HG03175 (cell line): ENCODE measurements at regions not wholly inside any gene's neighbourhood (a gene's known extent, or its start where the extent isn't known, plus 50 kb on each side); places are given as distances from the start of the nearest gene placed in this dataset.
"Not testable (repeated sequence)": the region's sequence is repeated elsewhere in the genome, so short reads cannot be mapped to it uniquely, and the experiment has no call there.

ENCODE experiments used
- ATAC-seq: cut with Tn5 transposase; IDR thresholded peaks from one replicate; pipeline ENCODE4 v1.9.1; 2021; ENCODE audit warnings: mild to moderate bottlenecking, moderate library complexity; ENCODE audit not compliant: unreplicated experiment

- no peak for ATAC-seq
Observed at GRCh38 chr7:113267271-113267670, 148.9 kb upstream of the SMIM30 start.

- no peak for ATAC-seq
Observed at GRCh38 chr7:113263749-113264148, 145.4 kb upstream of the SMIM30 start.

- ATAC-seq, result not testable (repeated sequence)
Observed at GRCh38 chr7:113263215-113263742, 144.9 kb upstream of the SMIM30 start.

- ATAC-seq, result no peak
Observed at GRCh38 chr7:113256883-113257531, 138.7 kb upstream of the SMIM30 start.

- ATAC-seq, result no peak
Observed at GRCh38 chr7:113247198-113247597, 128.8 kb upstream of the SMIM30 start.

DNA sequence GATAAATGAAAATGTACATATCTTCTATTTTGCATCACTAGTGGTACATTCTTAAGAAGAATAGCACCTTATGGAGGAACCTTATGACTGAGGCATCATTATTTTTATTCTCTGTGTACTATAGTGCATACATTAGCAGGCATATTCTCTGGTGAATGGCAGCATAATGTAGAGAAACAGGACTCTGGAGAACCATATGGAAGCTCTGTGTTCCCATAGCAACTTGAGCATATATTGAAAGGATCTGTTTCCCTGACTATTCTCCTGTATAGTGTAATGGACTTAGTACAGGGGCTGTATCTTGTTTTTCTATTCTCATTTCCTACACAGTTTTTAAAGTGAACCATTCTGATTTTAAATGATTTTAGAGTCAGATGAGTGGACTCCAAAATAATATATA lies 128.4 kb upstream of the SMIM30 start:
- ATAC-seq, result no peak

GRCh38 chr7:113232885-113233284 lies 114.5 kb upstream of the SMIM30 start:
- ATAC-seq, result no peak

DNA sequence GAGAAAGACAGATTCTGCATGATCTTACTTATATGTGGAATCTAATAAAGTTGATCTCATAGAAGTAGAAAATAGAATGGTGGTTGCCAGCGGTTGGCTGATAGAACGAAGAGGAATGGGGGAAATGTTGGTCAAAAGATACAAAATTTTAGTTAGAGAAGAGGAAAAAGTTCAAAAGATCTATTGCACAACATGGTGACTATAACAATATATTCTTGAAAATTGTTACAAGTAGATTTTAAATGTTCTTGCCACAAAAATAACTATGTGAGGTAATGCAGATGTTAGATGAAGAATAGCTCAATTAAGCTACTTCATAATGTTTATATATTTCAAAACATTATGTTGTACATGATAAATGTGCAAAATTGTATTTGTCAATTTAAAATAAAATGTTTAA lies 112.3 kb upstream of the SMIM30 start:
- no peak for ATAC-seq

GRCh38 chr7:113217314-113217713 lies 99.0 kb upstream of the SMIM30 start:
- ATAC-seq, result no peak

DNA sequence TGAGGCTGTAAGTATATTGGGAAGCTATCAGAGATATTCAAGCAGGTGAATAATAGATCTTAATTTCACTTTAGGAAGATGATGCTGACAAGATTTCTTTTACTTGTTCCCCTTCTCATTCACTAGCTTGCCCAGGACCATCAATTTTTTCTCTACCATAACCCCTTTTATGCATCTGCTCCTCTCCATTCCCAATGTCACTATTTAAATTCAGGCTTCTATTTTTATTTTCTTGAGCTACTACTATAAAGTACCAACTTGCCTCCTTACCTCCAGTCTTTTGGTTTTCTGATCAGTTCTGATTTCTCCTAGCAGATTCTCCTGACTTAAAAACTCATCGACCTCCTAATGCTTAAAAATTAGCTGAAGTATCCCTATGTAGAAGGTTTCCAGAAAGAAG lies 97.7 kb upstream of the SMIM30 start:
- no peak for ATAC-seq

- no peak for ATAC-seq
Observed at GRCh38 chr7:113209449-113210203, 91.3 kb upstream of the SMIM30 start.

DNA sequence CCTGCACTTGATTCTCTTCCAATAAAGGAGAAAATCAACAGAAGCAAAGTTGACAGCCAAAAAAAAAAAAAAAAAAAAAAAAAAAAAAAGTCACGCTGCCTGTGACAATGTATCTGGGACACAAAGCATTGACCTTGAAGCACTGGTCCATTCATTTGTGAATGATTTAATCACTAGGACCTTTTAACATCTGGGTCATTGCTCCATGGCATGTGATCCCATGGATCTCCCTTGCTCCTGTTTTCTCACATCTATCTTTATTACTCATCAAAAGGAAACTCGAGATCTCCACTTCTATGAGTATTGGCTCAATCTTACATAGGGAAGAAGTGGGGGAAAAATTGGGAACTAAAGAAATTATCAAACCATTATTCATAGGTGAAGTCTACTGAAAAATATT lies 89.6 kb upstream of the SMIM30 start:
- no peak for ATAC-seq

GRCh38 chr7:113207441-113207840 lies 89.1 kb upstream of the SMIM30 start:
- no peak for ATAC-seq

DNA sequence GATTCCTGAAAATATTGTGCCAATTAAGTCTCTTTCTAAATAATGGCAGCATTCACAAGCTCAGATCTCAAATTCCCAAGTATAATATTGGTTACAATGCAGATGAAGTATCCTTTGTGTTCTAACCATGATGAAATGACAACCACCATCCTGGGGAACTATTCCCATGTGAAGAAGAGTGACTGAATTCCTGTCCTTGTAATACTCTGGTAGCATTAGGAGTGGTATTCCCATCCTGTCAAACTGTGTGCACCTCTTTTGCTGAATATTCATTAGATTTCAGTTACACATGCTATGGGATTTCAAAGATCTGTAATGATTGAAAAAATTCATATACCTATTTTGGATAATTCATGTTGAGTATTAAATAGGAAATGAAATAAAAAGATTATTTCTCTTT lies 86.1 kb upstream of the SMIM30 start:
- ATAC-seq, result no peak

GRCh38 chr7:113202284-113202683 lies 83.9 kb upstream of the SMIM30 start:
- no peak for ATAC-seq

- ATAC-seq, result no peak
Observed at GRCh38 chr7:113200281-113200680, 81.9 kb upstream of the SMIM30 start.

GRCh38 chr7:113199841-113200240 lies 81.5 kb upstream of the SMIM30 start:
- ATAC-seq, result no peak

DNA sequence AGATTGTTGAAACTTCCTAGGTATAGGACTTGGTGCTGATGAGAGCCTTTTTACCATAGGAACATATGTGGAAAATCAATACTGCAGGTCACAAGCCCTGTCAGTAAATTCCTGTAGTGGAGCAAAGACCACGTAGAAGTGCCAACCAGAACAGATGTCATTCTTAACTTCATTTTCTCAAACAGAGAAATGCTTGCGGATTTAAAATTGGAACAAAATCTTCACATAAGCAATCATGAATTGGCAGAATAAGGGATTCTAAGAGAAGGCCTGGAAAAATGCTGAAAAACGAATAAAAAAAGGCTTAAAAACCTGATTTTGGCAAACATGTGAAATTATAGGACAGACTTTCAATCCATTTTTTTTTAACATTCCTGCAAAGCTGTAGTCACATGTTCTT lies 80.8 kb upstream of the SMIM30 start:
- ATAC-seq, result no peak

DNA sequence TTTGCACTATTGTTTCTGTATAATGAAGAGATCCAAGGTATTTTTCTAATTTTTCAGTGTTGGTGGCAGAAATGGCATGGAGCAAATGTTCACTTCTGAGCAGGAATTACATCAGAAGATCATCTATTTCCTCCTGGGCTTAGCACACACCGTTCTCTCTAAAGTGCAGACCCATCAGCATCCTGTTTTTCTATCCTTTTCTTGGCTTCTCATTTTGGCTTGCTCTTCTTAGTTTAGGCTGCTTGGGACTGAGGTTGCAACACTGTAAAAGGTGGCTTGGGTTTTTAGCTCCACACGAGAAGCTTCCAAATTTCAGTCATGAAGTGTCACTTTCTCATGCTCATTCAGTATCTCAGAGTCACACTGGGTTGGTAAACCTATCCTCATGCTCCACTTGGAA lies 79.9 kb upstream of the SMIM30 start:
- no peak for ATAC-seq

- ATAC-seq, result no peak
Observed at GRCh38 chr7:113197274-113197673, 78.9 kb upstream of the SMIM30 start.

DNA sequence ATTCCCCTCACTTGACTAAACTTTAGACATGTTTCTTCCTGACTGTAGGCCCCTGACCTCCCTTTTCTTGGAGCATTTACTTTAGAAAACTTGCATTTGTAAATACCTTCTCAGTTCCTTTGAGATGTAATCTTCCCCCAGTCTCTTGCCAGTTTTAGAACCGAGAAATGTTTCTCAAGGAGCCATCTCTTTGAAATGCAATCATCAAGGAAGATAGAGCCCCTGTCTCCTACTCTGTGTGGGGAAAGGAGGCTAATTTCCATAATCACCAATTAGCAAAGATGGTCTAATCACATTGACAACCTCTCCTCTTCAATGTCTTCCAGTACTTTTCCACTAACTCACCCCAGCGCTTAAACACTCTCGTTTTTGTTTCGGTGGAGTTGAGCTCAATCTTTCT lies 70.0 kb upstream of the SMIM30 start:
- ATAC-seq, result no peak

DNA sequence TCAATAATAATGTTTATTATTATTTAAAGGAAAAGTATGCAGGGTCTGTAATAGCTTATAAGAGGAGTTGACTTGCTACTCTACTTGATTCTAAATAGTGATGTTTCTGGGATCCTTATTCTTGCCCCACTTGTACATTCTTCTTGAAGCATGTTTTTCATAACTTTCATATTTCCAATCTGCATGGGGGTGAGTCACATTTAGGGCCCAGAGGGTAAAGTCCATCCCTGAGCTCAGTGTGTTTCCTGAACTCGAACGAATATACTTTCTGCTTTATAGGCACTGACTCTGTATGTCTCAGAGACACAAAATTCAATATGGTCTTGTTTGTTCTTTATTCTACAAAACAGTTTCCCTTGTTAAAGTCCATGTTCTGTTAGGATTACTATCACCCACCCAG lies 61.0 kb upstream of the SMIM30 start:
- ATAC-seq, result no peak
